Endothelial cell (in vitro differentiated cells): ENCODE measurements at regions not wholly inside any gene's neighbourhood (a gene's known extent, or its start where the extent isn't known, plus 50 kb on each side); places are given as distances from the start of the nearest gene placed in this dataset.

Experiments used
- DNase-seq: peaks from one replicate; pipeline ENCODE4 v3.0.0; 2021; ENCODE audit warnings: low spot score
- H3K27ac Mint-ChIP-seq: one replicate; pipeline ENCODE4 v1.8.0; 2021; ENCODE audit warnings: mixed read lengths, inconsistent platforms; ENCODE audit not compliant: unreplicated experiment
- H3K27me3 Mint-ChIP-seq: one replicate; pipeline ENCODE4 v1.8.0; 2021; ENCODE audit warnings: mild to moderate bottlenecking, moderate library complexity, mixed read lengths, inconsistent platforms; ENCODE audit not compliant: unreplicated experiment
- H3K36me3 Mint-ChIP-seq: one replicate; pipeline ENCODE4 v1.8.0; 2021; ENCODE audit warnings: mild to moderate bottlenecking, low read depth, mixed read lengths, inconsistent platforms; ENCODE audit not compliant: unreplicated experiment
- H3K4me1 Mint-ChIP-seq: one replicate; pipeline ENCODE4 v1.8.0; 2021; ENCODE audit warnings: mild to moderate bottlenecking, mixed read lengths, inconsistent platforms; ENCODE audit not compliant: unreplicated experiment
- H3K4me3 Mint-ChIP-seq: one replicate; pipeline ENCODE4 v1.8.0; 2021; ENCODE audit warnings: mild to moderate bottlenecking, mixed read lengths, inconsistent platforms; ENCODE audit not compliant: unreplicated experiment
- H3K9me3 Mint-ChIP-seq: one replicate; pipeline ENCODE4 v1.8.0; 2021; ENCODE audit warnings: mixed read lengths, inconsistent platforms; ENCODE audit not compliant: unreplicated experiment
- TF ChIP-seq, protein P1 (sequence below): fragments of 200-600 bp; sonication (generic); IDR thresholded peaks from one replicate; pipeline ENCODE4 v1.5.0; 2021; ENCODE audit warnings: antibody characterized with exemption; ENCODE audit not compliant: unreplicated experiment

DNA sequence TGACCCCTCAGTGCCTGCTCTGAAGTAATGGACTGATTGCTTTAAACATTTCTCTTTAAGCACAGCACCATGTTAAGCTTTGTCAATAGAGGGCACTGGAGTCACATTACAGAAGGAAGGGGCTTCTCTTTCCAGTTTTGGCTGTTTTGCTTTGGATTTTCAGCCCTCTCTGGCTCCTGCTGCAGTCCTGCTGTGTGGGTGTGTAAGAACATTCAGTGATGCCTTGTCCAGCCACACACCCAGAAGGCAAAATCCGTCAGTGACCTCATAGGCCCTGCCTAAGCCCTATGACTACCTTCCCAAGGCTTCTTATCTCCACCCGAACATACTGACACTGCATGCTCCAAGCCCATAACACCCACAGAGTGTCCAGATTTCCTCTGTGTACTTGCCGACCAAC, 215.3 kb upstream of the CTSO start:
- TF ChIP-seq, protein P1, sequence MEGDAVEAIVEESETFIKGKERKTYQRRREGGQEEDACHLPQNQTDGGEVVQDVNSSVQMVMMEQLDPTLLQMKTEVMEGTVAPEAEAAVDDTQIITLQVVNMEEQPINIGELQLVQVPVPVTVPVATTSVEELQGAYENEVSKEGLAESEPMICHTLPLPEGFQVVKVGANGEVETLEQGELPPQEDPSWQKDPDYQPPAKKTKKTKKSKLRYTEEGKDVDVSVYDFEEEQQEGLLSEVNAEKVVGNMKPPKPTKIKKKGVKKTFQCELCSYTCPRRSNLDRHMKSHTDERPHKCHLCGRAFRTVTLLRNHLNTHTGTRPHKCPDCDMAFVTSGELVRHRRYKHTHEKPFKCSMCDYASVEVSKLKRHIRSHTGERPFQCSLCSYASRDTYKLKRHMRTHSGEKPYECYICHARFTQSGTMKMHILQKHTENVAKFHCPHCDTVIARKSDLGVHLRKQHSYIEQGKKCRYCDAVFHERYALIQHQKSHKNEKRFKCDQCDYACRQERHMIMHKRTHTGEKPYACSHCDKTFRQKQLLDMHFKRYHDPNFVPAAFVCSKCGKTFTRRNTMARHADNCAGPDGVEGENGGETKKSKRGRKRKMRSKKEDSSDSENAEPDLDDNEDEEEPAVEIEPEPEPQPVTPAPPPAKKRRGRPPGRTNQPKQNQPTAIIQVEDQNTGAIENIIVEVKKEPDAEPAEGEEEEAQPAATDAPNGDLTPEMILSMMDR: peak; percentile 21
- Mint-ChIP-seq H3K27ac (no peak overlapping the region), H3K4me3 (no peak overlapping the region), H3K4me1 (peaks cover 10% of the 10 kb centered on the region), H3K9me3 (no peaks in the 10 kb centered on the region), H3K27me3 (no peaks in the 10 kb centered on the region), H3K36me3 (no peaks in the 10 kb centered on the region)
- peak; percentile 48 for DNase-seq

DNA sequence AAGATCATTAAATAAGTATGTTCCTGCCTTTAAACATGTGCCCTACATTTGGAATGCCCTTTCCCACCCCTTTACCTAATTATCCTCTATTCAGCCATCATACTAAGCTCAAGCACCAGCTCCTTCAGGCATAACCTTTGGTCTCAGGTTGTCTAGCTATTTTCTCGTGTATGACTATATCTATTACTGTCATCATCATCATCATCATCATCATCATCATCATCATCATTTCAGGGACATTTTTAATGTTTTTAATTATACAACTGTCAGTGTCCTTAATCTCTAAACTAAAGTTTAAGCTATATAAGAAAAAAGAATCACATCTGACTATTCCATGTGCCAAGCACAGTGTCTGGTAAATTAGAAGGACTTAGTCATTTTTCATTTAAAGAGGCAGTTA, 214.6 kb upstream of the CTSO start:
- TF ChIP-seq, protein P1: no peak
- no peaks in the 10 kb centered on the region for H3K27me3 Mint-ChIP-seq
- H3K27ac Mint-ChIP-seq: no peak overlapping the region
- no peak overlapping the region for H3K4me3 Mint-ChIP-seq
- H3K36me3 Mint-ChIP-seq: no peaks in the 10 kb centered on the region
- no peak for DNase-seq
- peaks cover 10% of the 10 kb centered on the region for H3K4me1 Mint-ChIP-seq
- H3K9me3 Mint-ChIP-seq: no peaks in the 10 kb centered on the region

DNA sequence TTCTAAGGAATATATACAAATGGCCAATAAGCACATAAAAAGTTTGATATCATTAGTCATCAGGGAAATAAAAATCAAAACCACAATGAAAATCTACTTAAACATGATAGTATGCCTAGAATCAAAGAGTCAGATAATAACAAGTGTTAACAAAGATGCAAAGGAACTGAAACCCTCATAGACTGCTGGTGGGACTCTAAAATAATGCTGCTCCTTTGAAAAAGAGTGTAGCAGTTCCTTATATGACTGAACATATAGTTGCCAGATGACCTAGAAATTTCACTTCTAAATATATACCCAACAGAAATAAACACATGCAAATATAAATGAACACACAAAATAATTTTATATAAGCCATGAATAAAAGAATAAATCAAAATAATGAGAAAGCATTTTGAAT, 205.1 kb upstream of the CTSO start:
- no peak for DNase-seq
- H3K4me3 Mint-ChIP-seq: no peak overlapping the region
- no peaks in the 10 kb centered on the region for H3K27me3 Mint-ChIP-seq
- TF ChIP-seq, protein P1: no peak
- H3K9me3 Mint-ChIP-seq: no peaks in the 10 kb centered on the region
- H3K36me3 Mint-ChIP-seq: no peaks in the 10 kb centered on the region
- no peaks in the 10 kb centered on the region for H3K4me1 Mint-ChIP-seq
- no peak overlapping the region for H3K27ac Mint-ChIP-seq

DNA sequence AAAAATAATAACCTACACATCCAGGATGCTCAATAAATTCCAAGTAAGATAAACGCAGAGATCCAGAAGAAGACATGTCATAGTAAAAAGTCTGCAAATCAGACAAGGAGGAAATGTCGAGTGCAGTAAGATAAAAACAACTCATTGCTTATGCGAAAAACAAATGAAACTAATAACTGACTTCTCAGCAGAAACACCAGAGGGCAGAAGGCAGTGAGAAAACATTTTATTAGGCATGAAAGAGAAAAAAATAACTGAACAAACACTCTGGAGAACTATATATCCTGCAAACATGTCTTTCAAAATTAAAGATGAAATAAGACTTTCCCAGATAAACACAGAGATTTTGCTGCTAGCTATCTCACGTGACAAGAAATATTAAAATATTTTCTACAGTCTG, 201.3 kb upstream of the CTSO start:
- Mint-ChIP-seq H3K9me3 (no peaks in the 10 kb centered on the region), H3K36me3 (no peaks in the 10 kb centered on the region), H3K27me3 (no peaks in the 10 kb centered on the region), H3K4me1 (peaks cover 10% of the 10 kb centered on the region), H3K4me3 (no peak overlapping the region), H3K27ac (no peak overlapping the region)
- TF ChIP-seq, protein P1: no peak
- DNase-seq: no peak

DNA sequence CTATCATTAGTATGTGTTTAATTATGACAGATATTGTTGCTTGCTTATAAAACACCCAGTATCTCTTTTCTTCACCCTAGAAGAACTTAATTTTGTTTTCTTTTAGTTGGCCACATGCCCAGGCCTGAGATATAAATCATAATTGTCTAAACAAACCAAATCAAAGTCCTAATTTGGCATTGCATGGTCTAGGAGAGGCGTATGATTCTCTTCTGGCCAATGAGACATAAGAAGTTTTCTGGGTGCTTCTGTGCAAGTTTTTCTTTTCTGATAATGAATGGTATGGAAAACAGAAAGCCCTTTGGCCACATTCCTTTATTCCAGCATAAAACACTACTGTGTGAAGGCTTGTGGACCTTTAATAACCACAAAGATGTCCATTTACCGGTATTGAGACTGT, 192.9 kb upstream of the CTSO start:
- DNase-seq: no peak

More for the DNA sequence above, 192.9 kb upstream of the CTSO start:
- no peak overlapping the region for H3K4me3 Mint-ChIP-seq
- H3K27me3 Mint-ChIP-seq: no peaks in the 10 kb centered on the region
- TF ChIP-seq, protein P1: no peak
- H3K27ac Mint-ChIP-seq: no peak overlapping the region
- no peaks in the 10 kb centered on the region for H3K4me1 Mint-ChIP-seq
- no peaks in the 10 kb centered on the region for H3K36me3 Mint-ChIP-seq
- H3K9me3 Mint-ChIP-seq: no peaks in the 10 kb centered on the region
